GM23338 (cell line): ENCODE measurements at regions not wholly inside any gene's neighbourhood (a gene's known extent, or its start where the extent isn't known, plus 50 kb on each side); places are given as distances from the start of the nearest gene placed in this dataset.

Experiments
- CTCF ChIP-seq, 2 experiments: fragments of 200-600 bp in 1 of 2; sonication (generic) in 1 of 2; conservative IDR thresholded peaks; 2 replicates each; pipeline versions ENCODE4 v1.5.1 to v1.6.1; 2016 to 2017; ENCODE audit warnings: antibody characterized with exemption in 2 of 2, low read depth in 2 of 2, mild to moderate bottlenecking in 2 of 2, moderate library complexity in 1 of 2
- EZH2 ChIP-seq: fragments of 200-600 bp; sonication (generic); IDR thresholded peaks from one replicate; pipeline ENCODE4 v1.8.0; 2017; ENCODE audit warnings: antibody characterized with exemption, mild to moderate bottlenecking, low read depth; ENCODE audit not compliant: unreplicated experiment

- no peak for TF ChIP-seq EZH2
- TF ChIP-seq CTCF (conservative IDR thresholded peaks at IDR 0.05; ENCODE audit: low read depth in 2 of 2): no peak
These were observed 1383.3 kb downstream of the FAM133A start for GRCh38 chrX:95057341-95057740.
